ENCODE measurements at regions not wholly inside any gene's neighbourhood (a gene's known extent, or its start where the extent isn't known, plus 50 kb on each side); places are given as distances from the start of the nearest gene placed in this dataset.

- Histone ChIP-seq H3K9me2 (ENCODE audit: insufficient read depth) (no peaks in the 10 kb centered on the region), H3K4me1 (replicated peaks; ENCODE audit: insufficient read depth) (no peaks in the 10 kb centered on the region), H3K4me3 (no peak overlapping the region), H3K27ac (no peak overlapping the region), H3K79me2 (ENCODE audit: low read depth) (no peaks in the 10 kb centered on the region), H3K27me3 (ENCODE audit: insufficient read depth, low read depth) (no peaks in the 10 kb centered on the region), H2AFZ (no peak overlapping the region), H3K4me2 (no peak overlapping the region), H3K36me3 (ENCODE audit: low read depth) (no peaks in the 10 kb centered on the region), H3F3A (ENCODE audit: insufficient read depth, low read depth) (no peaks in the 10 kb centered on the region), H4K20me1 (ENCODE audit: insufficient read depth) (no peaks in the 10 kb centered on the region), H3K9me3 (ENCODE audit: insufficient read depth, low read depth) (no peaks in the 10 kb centered on the region)
- no TSS peak for BruUV-seq (replicated peaks)
- POLR2A ChIA-PET (ENCODE audit: unreplicated experiment) = interaction anchor here (0.6 kb wide), 1 partner anchor 617 kb away, joined by 3 read pairs; no protein-coding TSS in a partner anchor
- CTCF ChIA-PET = no interaction called here
- intact Hi-C loops (cut with micrococcal nuclease; ENCODE audit: unreplicated experiment) = no loop called here
- TF ChIP-seq CTCF (conservative IDR thresholded peaks at IDR 0.05) = no peak
- TF ChIP-seq EZH2 (IDR thresholded peaks at IDR 0.05; ENCODE audit: low read depth) = no peak
- no peak for DNase-seq
Observed at GRCh38 chr11:70863993-70864392, 388.4 kb downstream of the SHANK2 start.

GRCh38 chr11:70865356-70865755 lies 387.0 kb downstream of the SHANK2 start:
- H3K4me3 ChIP-seq = no peak overlapping the region
- no peak overlapping the region for H2AFZ ChIP-seq
- H3K36me3 ChIP-seq (ENCODE audit: low read depth) = no peaks in the 10 kb centered on the region
- H3F3A ChIP-seq (ENCODE audit: insufficient read depth, low read depth) = no peaks in the 10 kb centered on the region
- H3K4me2 ChIP-seq = no peak overlapping the region
- no peak for TF ChIP-seq CTCF (conservative IDR thresholded peaks at IDR 0.05)
- TF ChIP-seq EZH2 (IDR thresholded peaks at IDR 0.05; ENCODE audit: low read depth) = no peak
- BruUV-seq (replicated peaks) = no TSS peak
- H3K27ac ChIP-seq = no peak overlapping the region
- intact Hi-C loops (cut with micrococcal nuclease; ENCODE audit: unreplicated experiment) = no loop called here
- no peaks in the 10 kb centered on the region for H3K9me3 ChIP-seq (ENCODE audit: insufficient read depth, low read depth)
- H3K4me1 ChIP-seq (replicated peaks; ENCODE audit: insufficient read depth) = no peaks in the 10 kb centered on the region
- CTCF ChIA-PET = no interaction called here
- no peaks in the 10 kb centered on the region for H3K27me3 ChIP-seq (ENCODE audit: insufficient read depth, low read depth)
- no peaks in the 10 kb centered on the region for H3K9me2 ChIP-seq (ENCODE audit: insufficient read depth)
- no peaks in the 10 kb centered on the region for H3K79me2 ChIP-seq (ENCODE audit: low read depth)
- no peaks in the 10 kb centered on the region for H4K20me1 ChIP-seq (ENCODE audit: insufficient read depth)
- POLR2A ChIA-PET (ENCODE audit: unreplicated experiment) = no interaction called here
- DNase-seq = no peak

- Histone ChIP-seq H3K36me3 (ENCODE audit: low read depth) (no peaks in the 10 kb centered on the region), H3K4me2 (no peak overlapping the region), H3K27me3 (ENCODE audit: insufficient read depth, low read depth) (no peaks in the 10 kb centered on the region), H4K20me1 (ENCODE audit: insufficient read depth) (no peaks in the 10 kb centered on the region), H3K79me2 (ENCODE audit: low read depth) (no peaks in the 10 kb centered on the region), H3K9me3 (ENCODE audit: insufficient read depth, low read depth) (no peaks in the 10 kb centered on the region), H3K27ac (no peak overlapping the region), H3K9me2 (ENCODE audit: insufficient read depth) (no peaks in the 10 kb centered on the region), H3K4me3 (no peak overlapping the region), H3F3A (ENCODE audit: insufficient read depth, low read depth) (no peaks in the 10 kb centered on the region), H3K4me1 (replicated peaks; ENCODE audit: insufficient read depth) (no peaks in the 10 kb centered on the region), H2AFZ (no peak overlapping the region)
- no TSS peak for BruUV-seq (replicated peaks)
- POLR2A ChIA-PET (ENCODE audit: unreplicated experiment) = no interaction called here
- TF ChIP-seq CTCF (conservative IDR thresholded peaks at IDR 0.05) = no peak
- no peak for TF ChIP-seq EZH2 (IDR thresholded peaks at IDR 0.05; ENCODE audit: low read depth)
- CTCF ChIA-PET = no interaction called here
- intact Hi-C loops (cut with micrococcal nuclease; ENCODE audit: unreplicated experiment) = no loop called here
- no peak for DNase-seq
Observed at GRCh38 chr11:70866834-70867233, 385.5 kb downstream of the SHANK2 start.
